ENCODE measurements at regions not wholly inside any gene's neighbourhood (a gene's known extent, or its start where the extent isn't known, plus 50 kb on each side); places are given as distances from the start of the nearest gene placed in this dataset.

DNA sequence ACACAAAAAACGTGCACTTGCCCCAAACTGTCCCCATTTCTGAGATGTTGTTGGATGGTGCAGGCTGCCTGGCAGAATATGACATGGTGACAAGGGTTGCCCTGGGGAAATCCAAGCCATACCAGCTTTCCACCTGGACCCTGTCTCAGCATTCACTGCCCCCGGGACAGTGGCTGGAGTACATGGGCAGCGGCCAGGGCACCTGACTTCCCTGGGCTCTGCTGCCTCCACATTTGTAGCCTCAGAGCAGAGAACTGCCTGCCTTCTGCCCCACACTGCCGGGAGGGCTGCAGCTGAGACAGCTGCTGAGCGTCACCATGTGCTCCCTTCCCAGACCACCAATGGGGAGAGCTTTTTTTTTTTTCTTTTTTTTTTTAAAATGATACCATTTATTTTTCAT lies 222.9 kb upstream of the ZNF32 start:
- DNase-seq (ENCODE audit: low spot score, unreplicated experiment): no peak
- H3K4me3 Mint-ChIP-seq (ENCODE audit: low read depth): no peak overlapping the region

GRCh38 chr10:43870968-43871439 lies 222.3 kb upstream of the ZNF32 start:
- Mint-ChIP-seq H3K4me3 (ENCODE audit: low read depth) (no peak overlapping the region), H3K27me3 (peaks cover 17% of the 10 kb centered on the region), H3K9me3 (ENCODE audit: low read depth) (no peaks in the 10 kb centered on the region), H3K4me1 (ENCODE audit: low read depth) (no peaks in the 10 kb centered on the region), H3K27ac (no peak overlapping the region), H3K36me3 (ENCODE audit: insufficient read depth) (no peaks in the 10 kb centered on the region)
- TF ChIP-seq CTCF (IDR thresholded peaks at IDR 0.05; ENCODE audit: unreplicated experiment): no peak
- DNase-seq (ENCODE audit: low spot score, unreplicated experiment): no peak

More for the DNA sequence above, 222.9 kb upstream of the ZNF32 start:
- TF ChIP-seq CTCF (IDR thresholded peaks at IDR 0.05; ENCODE audit: unreplicated experiment): no peak
- peaks cover 13% of the 10 kb centered on the region for H3K27me3 Mint-ChIP-seq
- H3K36me3 Mint-ChIP-seq (ENCODE audit: insufficient read depth): no peaks in the 10 kb centered on the region
- H3K4me1 Mint-ChIP-seq (ENCODE audit: low read depth): no peaks in the 10 kb centered on the region
- no peaks in the 10 kb centered on the region for H3K9me3 Mint-ChIP-seq (ENCODE audit: low read depth)
- no peak overlapping the region for H3K27ac Mint-ChIP-seq

GRCh38 chr10:43869669-43870322 lies 221.1 kb upstream of the ZNF32 start:
- Mint-ChIP-seq H3K4me1 (ENCODE audit: low read depth) (no peaks in the 10 kb centered on the region), H3K9me3 (ENCODE audit: low read depth) (no peaks in the 10 kb centered on the region), H3K27me3 (peaks cover 20% of the 10 kb centered on the region), H3K4me3 (ENCODE audit: low read depth) (no peak overlapping the region), H3K36me3 (ENCODE audit: insufficient read depth) (no peaks in the 10 kb centered on the region), H3K27ac (no peak overlapping the region)
- TF ChIP-seq CTCF (IDR thresholded peaks at IDR 0.05; ENCODE audit: unreplicated experiment): no peak
- no peak for DNase-seq (ENCODE audit: low spot score, unreplicated experiment)

- H3K36me3 Mint-ChIP-seq (ENCODE audit: insufficient read depth): no peaks in the 10 kb centered on the region
- no peak for TF ChIP-seq CTCF (IDR thresholded peaks at IDR 0.05; ENCODE audit: unreplicated experiment)
- H3K4me3 Mint-ChIP-seq (ENCODE audit: low read depth): no peak overlapping the region
- H3K4me1 Mint-ChIP-seq (ENCODE audit: low read depth): no peaks in the 10 kb centered on the region
- no peak for DNase-seq (ENCODE audit: low spot score, unreplicated experiment)
- no peaks in the 10 kb centered on the region for H3K9me3 Mint-ChIP-seq (ENCODE audit: low read depth)
- peaks cover 13% of the 10 kb centered on the region for H3K27me3 Mint-ChIP-seq
- H3K27ac Mint-ChIP-seq: peak overlapping the region; percentile 7
These were observed 220.3 kb upstream of the ZNF32 start for GRCh38 chr10:43868952-43869351.

GRCh38 chr10:43867667-43868565 lies 219.2 kb upstream of the ZNF32 start:
- Mint-ChIP-seq H3K27ac (no peak overlapping the region), H3K36me3 (ENCODE audit: insufficient read depth) (no peaks in the 10 kb centered on the region), H3K9me3 (ENCODE audit: low read depth) (no peaks in the 10 kb centered on the region), H3K4me1 (ENCODE audit: low read depth) (no peaks in the 10 kb centered on the region), H3K4me3 (ENCODE audit: low read depth) (no peak overlapping the region), H3K27me3 (peaks cover 12% of the 10 kb centered on the region)
- no peak for DNase-seq (ENCODE audit: low spot score, unreplicated experiment)
- TF ChIP-seq CTCF (IDR thresholded peaks at IDR 0.05; ENCODE audit: unreplicated experiment): no peak
